Fibroblast of lung (primary cell): ENCODE measurements at regions not wholly inside any gene's neighbourhood (a gene's known extent, or its start where the extent isn't known, plus 50 kb on each side); places are given as distances from the start of the nearest gene placed in this dataset.

ENCODE experiments used
- DNase-seq, 2 donors: peaks; one replicate each; pipeline versions ENCODE4 v3.0.0 to v3.0.0-alpha.2; 2010; ENCODE audit warnings: low read depth in 2 of 2
- H2AFZ ChIP-seq: 2 replicates; pipeline ENCODE4 v1.5.1; 2012; ENCODE audit warnings: low read length, control low read depth, inconsistent platforms
- H3K27ac ChIP-seq: 2 replicates; pipeline ENCODE4 v1.5.1; 2011; ENCODE audit warnings: low read length, control low read depth; ENCODE audit not compliant: insufficient read depth
- H3K27me3 ChIP-seq: 2 replicates; pipeline ENCODE4 v1.5.1; 2011; ENCODE audit warnings: mild to moderate bottlenecking, low read length; ENCODE audit not compliant: control insufficient read depth, insufficient read depth
- H3K36me3 ChIP-seq: 2 replicates; pipeline ENCODE4 v1.5.1; 2011; ENCODE audit warnings: low read length; ENCODE audit not compliant: control insufficient read depth, insufficient read depth
- H3K4me1 ChIP-seq: 2 replicates; pipeline ENCODE4 v1.5.1; 2011; ENCODE audit warnings: low read length; ENCODE audit not compliant: control insufficient read depth, insufficient read depth; ENCODE audit errors: extremely low read depth
- H3K4me2 ChIP-seq: 2 replicates; pipeline ENCODE4 v1.5.1; 2011; ENCODE audit warnings: low read length, control low read depth; ENCODE audit not compliant: insufficient read depth; ENCODE audit errors: extremely low read depth
- H3K4me3 ChIP-seq, 4 experiments: fragments of 200-600 bp in 1 of 4; sonication (generic) in 1 of 4; replicated peaks in 1 of 4; 2 replicates each; pipeline ENCODE4 v1.5.1; 2011 to 2016; ENCODE audit warnings: low read length in 4 of 4, low read depth in 3 of 4, mild to moderate bottlenecking in 3 of 4, control low read depth in 2 of 4, inconsistent platforms in 1 of 4, mixed read lengths in 1 of 4; ENCODE audit not compliant: insufficient read depth in 1 of 4; ENCODE audit errors: control extremely low read depth in 1 of 4
- H3K79me2 ChIP-seq: 2 replicates; pipeline ENCODE4 v1.5.1; 2012; ENCODE audit warnings: mild to moderate bottlenecking, low read length, inconsistent platforms; ENCODE audit not compliant: control insufficient read depth, insufficient read depth
- H3K9ac ChIP-seq: 2 replicates; pipeline ENCODE4 v1.5.1; 2011; ENCODE audit warnings: mild to moderate bottlenecking, low read length, control low read depth; ENCODE audit not compliant: insufficient read depth
- H3K9me3 ChIP-seq: 2 replicates; pipeline ENCODE4 v1.5.1; 2012; ENCODE audit warnings: low read depth, low read length; ENCODE audit not compliant: control insufficient read depth, insufficient read depth
- H4K20me1 ChIP-seq: 2 replicates; pipeline ENCODE4 v1.5.1; 2011; ENCODE audit warnings: low read length; ENCODE audit not compliant: control insufficient read depth, insufficient read depth; ENCODE audit errors: extremely low read depth
- CTCF ChIP-seq, 2 donors: IDR thresholded peaks in 1 of 2; conservative IDR thresholded peaks in 1 of 2; 1 replicate in 1 of 2; 2 replicates in 1 of 2; pipeline ENCODE4 v1.5.1; 2011 to 2012; ENCODE audit warnings: low read length in 2 of 2, control low read depth in 1 of 2, inconsistent platforms in 1 of 2, low read depth in 1 of 2, mild to moderate bottlenecking in 1 of 2
- EZH2 ChIP-seq: IDR thresholded peaks from 2 replicates; pipeline ENCODE4 v1.5.1; 2012; ENCODE audit warnings: low read length, control low read depth, mild to moderate bottlenecking; ENCODE audit errors: missing control alignments

- peak; percentile 50 to 53 for DNase-seq
- no peak overlapping the region for H2AFZ ChIP-seq
- H4K20me1 ChIP-seq: no peaks in the 10 kb centered on the region
- H3K4me3 ChIP-seq: no peak overlapping the region
- H3K9me3 ChIP-seq: no peaks in the 10 kb centered on the region
- no peak overlapping the region for H3K4me2 ChIP-seq
- H3K4me1 ChIP-seq: peaks cover 36% of the 10 kb centered on the region
- no peaks in the 10 kb centered on the region for H3K27me3 ChIP-seq
- H3K9ac ChIP-seq: peak overlapping the region; percentile 17
- H3K27ac ChIP-seq: peak overlapping the region; percentile 77
- peaks cover 6% of the 10 kb centered on the region for H3K36me3 ChIP-seq
- peaks cover 77% of the 10 kb centered on the region for H3K79me2 ChIP-seq
- TF ChIP-seq EZH2: no peak
- no peak for TF ChIP-seq CTCF (conservative IDR thresholded peaks at IDR 0.05 in 1 of 2, IDR thresholded peaks at IDR 0.05 in 1 of 2; ENCODE audit: low read depth in 1 of 2, low read length in 2 of 2)
Observed at GRCh38 chr1:201702936-201703335, 126.0 kb upstream of the IPO9 start.

DNA sequence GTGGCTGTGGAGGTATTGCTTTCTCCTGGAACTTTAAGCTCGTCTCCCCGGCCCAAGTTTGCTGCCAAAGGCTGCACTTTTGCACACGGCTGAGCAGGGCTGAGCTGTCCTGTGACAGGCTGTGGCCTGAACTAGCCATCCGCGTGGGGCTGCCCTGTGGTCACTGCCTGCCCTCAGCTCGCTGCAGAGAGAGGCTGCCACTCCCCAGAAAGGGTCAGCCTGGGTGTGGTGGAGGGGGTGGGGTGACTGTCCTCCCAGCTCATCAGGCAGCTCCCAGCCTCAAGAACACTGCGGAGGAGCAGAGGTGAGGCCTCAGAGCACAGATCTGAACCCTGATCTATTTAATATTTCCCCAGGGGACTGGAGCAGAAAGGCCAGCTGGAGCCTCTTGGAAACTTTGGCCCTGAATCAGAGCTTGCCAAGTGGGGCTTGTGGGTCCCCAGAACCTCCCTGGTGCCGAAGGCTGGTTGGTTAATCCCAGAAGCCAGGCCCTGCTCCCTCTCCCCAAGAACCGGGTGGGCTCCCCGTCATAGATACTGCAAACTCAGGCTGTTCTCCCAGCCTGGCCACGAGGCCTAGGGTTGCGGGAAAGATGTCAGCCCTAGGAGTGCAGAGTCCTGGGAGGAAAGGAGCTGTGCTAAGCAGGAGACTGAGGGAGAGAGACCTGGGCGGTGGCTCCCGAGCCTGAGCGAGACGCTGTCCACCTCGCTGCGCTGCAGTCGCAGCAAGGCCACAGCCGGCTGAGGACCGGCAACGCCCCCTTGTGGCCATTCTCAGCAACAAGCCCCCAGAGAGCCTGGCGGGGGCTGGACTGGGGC, 125.1 kb upstream of the IPO9 start:
- Histone ChIP-seq H4K20me1 (no peaks in the 10 kb centered on the region), H3K27ac (peak overlapping the region; percentile 77), H3K27me3 (no peaks in the 10 kb centered on the region), H3K79me2 (peaks cover 77% of the 10 kb centered on the region), H3K4me3 (no peak overlapping the region), H3K36me3 (peaks cover 4% of the 10 kb centered on the region), H3K4me2 (peak overlapping the region; percentile 42), H3K9me3 (no peaks in the 10 kb centered on the region), H3K9ac (peak overlapping the region; percentile 25), H3K4me1 (peaks cover 41% of the 10 kb centered on the region), H2AFZ (no peak overlapping the region)
- no peak for TF ChIP-seq EZH2
- peak; percentile 86 to 87 for TF ChIP-seq CTCF (conservative IDR thresholded peaks at IDR 0.05 in 1 of 2, IDR thresholded peaks at IDR 0.05 in 1 of 2; ENCODE audit: low read depth in 1 of 2, low read length in 2 of 2)
- peak; percentile 76 to 87 for DNase-seq

- Histone ChIP-seq H2AFZ (no peak overlapping the region), H3K79me2 (peaks cover 82% of the 10 kb centered on the region), H3K4me2 (no peak overlapping the region), H3K9ac (no peak overlapping the region), H3K36me3 (peaks cover 4% of the 10 kb centered on the region), H3K9me3 (no peaks in the 10 kb centered on the region), H3K4me1 (peaks cover 41% of the 10 kb centered on the region), H4K20me1 (no peaks in the 10 kb centered on the region), H3K27me3 (no peaks in the 10 kb centered on the region), H3K27ac (no peak overlapping the region), H3K4me3 (no peak overlapping the region)
- DNase-seq: no peak
- TF ChIP-seq CTCF (conservative IDR thresholded peaks at IDR 0.05 in 1 of 2, IDR thresholded peaks at IDR 0.05 in 1 of 2; ENCODE audit: low read depth in 1 of 2, low read length in 2 of 2) (no peak), EZH2 (no peak)
Observed at GRCh38 chr1:201704439-201704792, 124.5 kb upstream of the IPO9 start.
